ENCODE measurements at regions not wholly inside any gene's neighbourhood (a gene's known extent, or its start where the extent isn't known, plus 50 kb on each side); places are given as distances from the start of the nearest gene placed in this dataset.

DNA sequence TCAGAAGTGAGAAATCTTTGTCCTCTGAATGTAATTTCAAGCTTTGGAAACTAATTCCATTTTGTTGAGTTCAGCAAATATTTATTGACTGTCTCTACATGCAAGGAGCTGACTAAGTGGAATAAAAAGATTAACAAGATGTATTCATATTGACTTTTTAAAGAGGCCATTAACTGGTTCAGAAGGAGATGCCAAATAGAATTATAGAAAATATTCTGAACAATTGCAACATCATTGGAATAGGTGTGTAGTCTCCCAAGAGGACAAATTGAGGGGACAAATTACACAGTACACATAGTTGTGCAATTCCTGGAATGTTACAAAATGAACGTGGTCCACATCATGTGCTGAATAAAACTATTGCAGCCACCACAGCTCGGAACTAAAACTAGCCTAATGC lies 224.2 kb downstream of the NPR3 start:
- peak; percentile 38 for TF ChIP-seq SP1 (IDR thresholded peaks at IDR 0.05)
- TF ChIP-seq, protein P1, sequence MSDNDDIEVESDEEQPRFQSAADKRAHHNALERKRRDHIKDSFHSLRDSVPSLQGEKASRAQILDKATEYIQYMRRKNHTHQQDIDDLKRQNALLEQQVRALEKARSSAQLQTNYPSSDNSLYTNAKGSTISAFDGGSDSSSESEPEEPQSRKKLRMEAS (IDR thresholded peaks at IDR 0.05) = peak; percentile 38
- TF ChIP-seq, protein P2, sequence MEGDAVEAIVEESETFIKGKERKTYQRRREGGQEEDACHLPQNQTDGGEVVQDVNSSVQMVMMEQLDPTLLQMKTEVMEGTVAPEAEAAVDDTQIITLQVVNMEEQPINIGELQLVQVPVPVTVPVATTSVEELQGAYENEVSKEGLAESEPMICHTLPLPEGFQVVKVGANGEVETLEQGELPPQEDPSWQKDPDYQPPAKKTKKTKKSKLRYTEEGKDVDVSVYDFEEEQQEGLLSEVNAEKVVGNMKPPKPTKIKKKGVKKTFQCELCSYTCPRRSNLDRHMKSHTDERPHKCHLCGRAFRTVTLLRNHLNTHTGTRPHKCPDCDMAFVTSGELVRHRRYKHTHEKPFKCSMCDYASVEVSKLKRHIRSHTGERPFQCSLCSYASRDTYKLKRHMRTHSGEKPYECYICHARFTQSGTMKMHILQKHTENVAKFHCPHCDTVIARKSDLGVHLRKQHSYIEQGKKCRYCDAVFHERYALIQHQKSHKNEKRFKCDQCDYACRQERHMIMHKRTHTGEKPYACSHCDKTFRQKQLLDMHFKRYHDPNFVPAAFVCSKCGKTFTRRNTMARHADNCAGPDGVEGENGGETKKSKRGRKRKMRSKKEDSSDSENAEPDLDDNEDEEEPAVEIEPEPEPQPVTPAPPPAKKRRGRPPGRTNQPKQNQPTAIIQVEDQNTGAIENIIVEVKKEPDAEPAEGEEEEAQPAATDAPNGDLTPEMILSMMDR (IDR thresholded peaks at IDR 0.05; ENCODE audit: low read depth, low read length, missing input control) = no peak
- no peak for TF ChIP-seq TAF1 (conservative IDR thresholded peaks at IDR 0.05)
- TF ChIP-seq, protein P3, sequence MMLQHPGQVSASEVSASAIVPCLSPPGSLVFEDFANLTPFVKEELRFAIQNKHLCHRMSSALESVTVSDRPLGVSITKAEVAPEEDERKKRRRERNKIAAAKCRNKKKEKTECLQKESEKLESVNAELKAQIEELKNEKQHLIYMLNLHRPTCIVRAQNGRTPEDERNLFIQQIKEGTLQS (IDR thresholded peaks at IDR 0.05) = no peak
- TF ChIP-seq YY1 (IDR thresholded peaks at IDR 0.05) = peak; percentile 71
